ENCODE measurements at regions not wholly inside any gene's neighbourhood (a gene's known extent, or its start where the extent isn't known, plus 50 kb on each side); places are given as distances from the start of the nearest gene placed in this dataset.

DNA sequence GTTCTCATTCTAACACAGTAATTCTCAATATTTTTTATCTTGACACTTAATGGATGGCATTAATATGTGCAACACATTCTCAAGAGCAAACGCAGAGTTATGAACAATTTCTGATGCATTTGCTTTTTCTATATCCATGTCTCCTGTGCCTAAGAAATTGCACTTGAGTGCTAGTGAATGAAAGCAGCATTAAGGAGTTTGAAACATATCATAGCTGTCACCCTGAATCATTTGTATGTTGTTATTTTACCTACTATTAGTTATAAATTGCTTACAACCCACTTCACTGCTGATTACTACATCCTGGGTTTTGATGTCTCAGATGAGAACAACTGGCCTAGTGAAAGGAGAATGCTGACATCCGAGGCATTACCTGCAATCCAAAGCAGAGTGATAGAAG lies 387.3 kb downstream of the RASEF start:
- TF ChIP-seq, protein P1, sequence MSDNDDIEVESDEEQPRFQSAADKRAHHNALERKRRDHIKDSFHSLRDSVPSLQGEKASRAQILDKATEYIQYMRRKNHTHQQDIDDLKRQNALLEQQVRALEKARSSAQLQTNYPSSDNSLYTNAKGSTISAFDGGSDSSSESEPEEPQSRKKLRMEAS (IDR thresholded peaks at IDR 0.05): no peak
- TF ChIP-seq RAD21 (IDR thresholded peaks at IDR 0.05; ENCODE audit: low read depth) (no peak), YY1 (IDR thresholded peaks at IDR 0.05; ENCODE audit: extremely low read depth, insufficient replicate concordance, low read depth, low read length) (no peak), EZH2 (IDR thresholded peaks at IDR 0.05) (no peak), ZBTB33 (IDR thresholded peaks at IDR 0.05; ENCODE audit: extremely low read depth, insufficient replicate concordance, low read length) (no peak), JUND (IDR thresholded peaks at IDR 0.05) (no peak), ZFX (IDR thresholded peaks at IDR 0.05) (no peak), CBX3 (IDR thresholded peaks at IDR 0.05; ENCODE audit: low read depth) (no peak), FOSL1 (IDR thresholded peaks at IDR 0.05; ENCODE audit: low read depth) (no peak), ZNF274 (IDR thresholded peaks at IDR 0.05; ENCODE audit: low read depth, low read length) (no peak), SP1 (IDR thresholded peaks at IDR 0.05; ENCODE audit: low read depth) (no peak), TCF7L2 (IDR thresholded peaks at IDR 0.05; ENCODE audit: borderline replicate concordance, extremely low read depth, insufficient read depth, insufficient read length) (no peak), SRF (IDR thresholded peaks at IDR 0.05; ENCODE audit: low read depth) (no peak), ELF1 (IDR thresholded peaks at IDR 0.05; ENCODE audit: borderline replicate concordance, low read depth) (no peak), REST (IDR thresholded peaks at IDR 0.05; ENCODE audit: low read depth) (no peak), POLR2A (IDR thresholded peaks at IDR 0.05; ENCODE audit: borderline replicate concordance, extremely low read depth, insufficient read depth, insufficient read length) (no peak)
- TF ChIP-seq, protein P2, sequence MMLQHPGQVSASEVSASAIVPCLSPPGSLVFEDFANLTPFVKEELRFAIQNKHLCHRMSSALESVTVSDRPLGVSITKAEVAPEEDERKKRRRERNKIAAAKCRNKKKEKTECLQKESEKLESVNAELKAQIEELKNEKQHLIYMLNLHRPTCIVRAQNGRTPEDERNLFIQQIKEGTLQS (IDR thresholded peaks at IDR 0.05): no peak
- no peak overlapping the region for H3K27ac ChIP-seq (ENCODE audit: low read depth, low read length)
- no peaks in the 10 kb centered on the region for H3K36me3 ChIP-seq (ENCODE audit: control insufficient read depth in 1 of 2, insufficient read depth in 2 of 2, low read length in 2 of 2)
- no peak overlapping the region for H3K4me2 ChIP-seq (ENCODE audit: low read length)
- intact Hi-C loops (cut with micrococcal nuclease): no loop called here
- H3K9me2 ChIP-seq (ENCODE audit: insufficient read depth): no peaks in the 10 kb centered on the region
- H3K9me3 ChIP-seq (ENCODE audit: control insufficient read depth in 1 of 2, insufficient read depth in 1 of 2, low read depth in 1 of 2, low read length in 2 of 2): no peaks in the 10 kb centered on the region; a peak in 1 of 4 replicates
- ChIA-PET CTCF (no interaction called here), RAD21 (ENCODE audit: low non-redundant PET in 1 of 2, low total read pairs in 2 of 2, uncharacterized antibody in 2 of 2, unreplicated experiment in 2 of 2) (no interaction called here), POLR2A (no interaction called here)
- no peak overlapping the region for H3K4me3 ChIP-seq (replicated peaks in 1 of 2; ENCODE audit: low read depth in 1 of 2, low read length in 2 of 2)
- no peaks in the 10 kb centered on the region for H3K27me3 ChIP-seq (ENCODE audit: insufficient read depth, low read length)
- DNase-seq (ENCODE audit: low read depth, low spot score) (no peak), ATAC-seq (no peak)
- no peaks in the 10 kb centered on the region for H4K20me1 ChIP-seq (ENCODE audit: insufficient read depth)
- no peak overlapping the region for H2AFZ ChIP-seq (ENCODE audit: low read depth, low read length, poor library complexity, severe bottlenecking)
- BruUV-seq (replicated peaks): no TSS peak
- H3K4me1 ChIP-seq (ENCODE audit: control insufficient read depth in 1 of 2, insufficient read depth in 2 of 2, low read length in 2 of 2): no peaks in the 10 kb centered on the region
- H3K9ac ChIP-seq (ENCODE audit: low read length): no peak overlapping the region
- no peaks in the 10 kb centered on the region for H3K79me2 ChIP-seq (ENCODE audit: insufficient read depth, low read length)
